Astrocyte (in vitro differentiated cells and primary cell): ENCODE measurements at regions not wholly inside any gene's neighbourhood (a gene's known extent, or its start where the extent isn't known, plus 50 kb on each side); places are given as distances from the start of the nearest gene placed in this dataset.

Experiments used
- DNase-seq: peaks from one replicate; pipeline ENCODE4 v3.0.0-alpha.2; 2010; ENCODE audit warnings: low read depth
- FAIRE-seq: peaks from 2 replicates; lab custom pipeline; 2011; peaks lifted over from hg19 to GRCh38; lab: Jason Lieb, UNC
- H2AFZ ChIP-seq: 2 replicates; pipeline ENCODE4 v1.6.0; 2012; ENCODE audit warnings: low read depth, low read length, inconsistent platforms
- H3K27ac ChIP-seq: 2 replicates; pipeline ENCODE4 v1.5.1; 2011; ENCODE audit warnings: low read depth, low read length, inconsistent platforms
- H3K27me3 ChIP-seq: 2 replicates; pipeline ENCODE4 v1.6.0; 2011; ENCODE audit warnings: low read length, inconsistent platforms; ENCODE audit not compliant: insufficient read depth
- H3K36me3 ChIP-seq: 2 replicates; pipeline ENCODE4 v1.5.1; 2011; ENCODE audit warnings: low read length, inconsistent platforms; ENCODE audit not compliant: insufficient read depth
- H3K4me1 ChIP-seq: 2 replicates; pipeline ENCODE4 v1.5.1; 2011; ENCODE audit warnings: low read length, inconsistent platforms; ENCODE audit not compliant: insufficient read depth
- H3K4me2 ChIP-seq: 2 replicates; pipeline ENCODE4 v1.6.0; 2012; ENCODE audit warnings: low read length, inconsistent platforms
- H3K4me3 ChIP-seq: 2 replicates; pipeline ENCODE4 v1.5.1; 2011; ENCODE audit warnings: low read depth, mild to moderate bottlenecking, low read length, inconsistent platforms; ENCODE audit not compliant: insufficient read depth
- H3K79me2 ChIP-seq: 2 replicates; pipeline ENCODE4 v1.6.0; 2012; ENCODE audit warnings: mild to moderate bottlenecking, low read length, inconsistent platforms; ENCODE audit not compliant: insufficient read depth
- H3K9ac ChIP-seq: 2 replicates; pipeline ENCODE4 v1.6.0; 2012; ENCODE audit warnings: mild to moderate bottlenecking, low read length, inconsistent platforms
- H3K9me3 ChIP-seq: 2 replicates; pipeline ENCODE4 v1.5.1; 2012; ENCODE audit warnings: low read depth, mild to moderate bottlenecking, low read length, inconsistent platforms; ENCODE audit not compliant: insufficient read depth
- H4K20me1 ChIP-seq: 2 replicates; pipeline ENCODE4 v1.6.0; 2012; ENCODE audit warnings: low read length, inconsistent platforms; ENCODE audit not compliant: insufficient read depth
- H3K27ac Mint-ChIP-seq: one replicate; pipeline ENCODE4 v1.8.0; 2021; ENCODE audit warnings: mild to moderate bottlenecking, mixed read lengths; ENCODE audit not compliant: unreplicated experiment
- H3K27me3 Mint-ChIP-seq: one replicate; pipeline ENCODE4 v1.8.0; 2021; ENCODE audit warnings: low read depth, mixed read lengths; ENCODE audit not compliant: unreplicated experiment
- H3K36me3 Mint-ChIP-seq: one replicate; pipeline ENCODE4 v1.8.0; 2021; ENCODE audit warnings: low read depth, mixed read lengths; ENCODE audit not compliant: unreplicated experiment
- H3K4me1 Mint-ChIP-seq: one replicate; pipeline ENCODE4 v1.8.0; 2021; ENCODE audit warnings: low read depth, mixed read lengths; ENCODE audit not compliant: unreplicated experiment
- H3K4me3 Mint-ChIP-seq: one replicate; pipeline ENCODE4 v1.8.0; 2021; ENCODE audit warnings: mild to moderate bottlenecking, moderate library complexity, mixed read lengths; ENCODE audit not compliant: unreplicated experiment
- H3K9me3 Mint-ChIP-seq: one replicate; pipeline ENCODE4 v1.8.0; 2021; ENCODE audit warnings: mild to moderate bottlenecking, mixed read lengths; ENCODE audit not compliant: unreplicated experiment
- EZH2 ChIP-seq: IDR thresholded peaks from 2 replicates; pipeline ENCODE4 v1.6.1; 2012; ENCODE audit warnings: mild to moderate bottlenecking, low read length, inconsistent platforms; ENCODE audit not compliant: insufficient read depth
- TF ChIP-seq, protein P1 (sequence below): IDR thresholded peaks from 2 replicates; pipeline ENCODE4 v1.5.1; 2011; ENCODE audit warnings: low read depth, mild to moderate bottlenecking, inconsistent platforms, low read length, moderate library complexity; ENCODE audit not compliant: insufficient read depth

- Mint-ChIP-seq H3K4me3 (no peak overlapping the region), H3K27me3 (no peaks in the 10 kb centered on the region), H3K4me1 (no peaks in the 10 kb centered on the region), H3K36me3 (no peaks in the 10 kb centered on the region), H3K27ac (no peak overlapping the region), H3K9me3 (peaks cover 6% of the 10 kb centered on the region)
- no peak overlapping the region for H2AFZ ChIP-seq
- H3K4me3 ChIP-seq = no peak overlapping the region
- no peak for TF ChIP-seq EZH2
- TF ChIP-seq, protein P1, sequence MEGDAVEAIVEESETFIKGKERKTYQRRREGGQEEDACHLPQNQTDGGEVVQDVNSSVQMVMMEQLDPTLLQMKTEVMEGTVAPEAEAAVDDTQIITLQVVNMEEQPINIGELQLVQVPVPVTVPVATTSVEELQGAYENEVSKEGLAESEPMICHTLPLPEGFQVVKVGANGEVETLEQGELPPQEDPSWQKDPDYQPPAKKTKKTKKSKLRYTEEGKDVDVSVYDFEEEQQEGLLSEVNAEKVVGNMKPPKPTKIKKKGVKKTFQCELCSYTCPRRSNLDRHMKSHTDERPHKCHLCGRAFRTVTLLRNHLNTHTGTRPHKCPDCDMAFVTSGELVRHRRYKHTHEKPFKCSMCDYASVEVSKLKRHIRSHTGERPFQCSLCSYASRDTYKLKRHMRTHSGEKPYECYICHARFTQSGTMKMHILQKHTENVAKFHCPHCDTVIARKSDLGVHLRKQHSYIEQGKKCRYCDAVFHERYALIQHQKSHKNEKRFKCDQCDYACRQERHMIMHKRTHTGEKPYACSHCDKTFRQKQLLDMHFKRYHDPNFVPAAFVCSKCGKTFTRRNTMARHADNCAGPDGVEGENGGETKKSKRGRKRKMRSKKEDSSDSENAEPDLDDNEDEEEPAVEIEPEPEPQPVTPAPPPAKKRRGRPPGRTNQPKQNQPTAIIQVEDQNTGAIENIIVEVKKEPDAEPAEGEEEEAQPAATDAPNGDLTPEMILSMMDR = no peak
- H3K27ac ChIP-seq = no peak overlapping the region
- H3K27me3 ChIP-seq = no peaks in the 10 kb centered on the region
- H4K20me1 ChIP-seq = no peaks in the 10 kb centered on the region
- no peaks in the 10 kb centered on the region for H3K4me1 ChIP-seq
- H3K79me2 ChIP-seq = no peaks in the 10 kb centered on the region
- no peak overlapping the region for H3K9ac ChIP-seq
- H3K4me2 ChIP-seq = no peak overlapping the region
- no peak for DNase-seq
- H3K36me3 ChIP-seq = no peaks in the 10 kb centered on the region
- peaks cover 4% of the 10 kb centered on the region for H3K9me3 ChIP-seq
- FAIRE-seq = no peak
Measured at GRCh38 chr3:473033-473800, 276.7 kb downstream of the CHL1 start.

GRCh38 chr3:474828-475227, 278.3 kb downstream of the CHL1 start:
- DNase-seq (no peak), FAIRE-seq (no peak)
- Histone ChIP-seq H2AFZ (no peak overlapping the region), H3K79me2 (no peaks in the 10 kb centered on the region), H4K20me1 (no peaks in the 10 kb centered on the region), H3K4me1 (no peaks in the 10 kb centered on the region), H3K36me3 (no peaks in the 10 kb centered on the region), H3K9me3 (peaks cover 4% of the 10 kb centered on the region), H3K9ac (no peak overlapping the region), H3K4me3 (no peak overlapping the region), H3K27me3 (no peaks in the 10 kb centered on the region), H3K27ac (no peak overlapping the region), H3K4me2 (no peak overlapping the region)
- no peak overlapping the region for H3K4me3 Mint-ChIP-seq
- no peaks in the 10 kb centered on the region for H3K4me1 Mint-ChIP-seq
- no peaks in the 10 kb centered on the region for H3K27me3 Mint-ChIP-seq
- H3K27ac Mint-ChIP-seq = no peak overlapping the region
- TF ChIP-seq, protein P1 = no peak
- no peak for TF ChIP-seq EZH2
- no peaks in the 10 kb centered on the region for H3K36me3 Mint-ChIP-seq
- peaks cover 12% of the 10 kb centered on the region for H3K9me3 Mint-ChIP-seq

- Histone ChIP-seq H3K9me3 (no peaks in the 10 kb centered on the region), H3K27me3 (no peaks in the 10 kb centered on the region), H3K27ac (no peak overlapping the region), H3K4me2 (no peak overlapping the region), H3K4me1 (no peaks in the 10 kb centered on the region), H3K79me2 (no peaks in the 10 kb centered on the region), H4K20me1 (no peaks in the 10 kb centered on the region), H3K9ac (no peak overlapping the region), H2AFZ (no peak overlapping the region), H3K36me3 (no peaks in the 10 kb centered on the region), H3K4me3 (no peak overlapping the region)
- no peak for TF ChIP-seq EZH2
- Mint-ChIP-seq H3K4me1 (no peaks in the 10 kb centered on the region), H3K9me3 (peaks cover 11% of the 10 kb centered on the region), H3K27me3 (no peaks in the 10 kb centered on the region), H3K27ac (no peak overlapping the region), H3K4me3 (no peak overlapping the region), H3K36me3 (no peaks in the 10 kb centered on the region)
- FAIRE-seq = no peak
- no peak for DNase-seq
Measured at GRCh38 chr3:480070-480469, 283.5 kb downstream of the CHL1 start.
